ENCODE measurements at regions not wholly inside any gene's neighbourhood (a gene's known extent, or its start where the extent isn't known, plus 50 kb on each side); places are given as distances from the start of the nearest gene placed in this dataset.
A peak's percentile ranks its signal among the peaks of the same experiment; 100 is the strongest.

- DNase-seq, result no peak
Observed at GRCh38 chr4:123884922-123885321, 488.3 kb downstream of the SPRY1 start.

GRCh38 chr4:123889507-123889906 is 492.9 kb downstream of the SPRY1 start:
- peak; percentile 84 for DNase-seq

GRCh38 chr4:123890889-123891288 is 494.3 kb downstream of the SPRY1 start:
- DNase-seq, result no peak

- no peak for DNase-seq
Observed at GRCh38 chr4:123891881-123892280, 495.3 kb downstream of the SPRY1 start.

GRCh38 chr4:123892368-123892976 is 495.9 kb downstream of the SPRY1 start:
- no peak for DNase-seq

GRCh38 chr4:123893011-123893981 is 496.7 kb downstream of the SPRY1 start:
- DNase-seq, result peak; percentile 76

GRCh38 chr4:123896446-123897071 is 500.0 kb downstream of the SPRY1 start:
- DNase-seq, result peak; percentile 27

- DNase-seq, result no peak
Observed at GRCh38 chr4:123898946-123899666, 502.5 kb downstream of the SPRY1 start.

GRCh38 chr4:123904882-123905281 is 508.3 kb downstream of the SPRY1 start:
- no peak for DNase-seq

GRCh38 chr4:123913598-123913997 is 517.0 kb downstream of the SPRY1 start:
- no peak for DNase-seq

GRCh38 chr4:123916821-123917220 is 520.2 kb downstream of the SPRY1 start:
- no peak for DNase-seq

GRCh38 chr4:123919576-123920098 is 523.0 kb downstream of the SPRY1 start:
- no peak for DNase-seq

GRCh38 chr4:123921339-123921738 is 524.7 kb downstream of the SPRY1 start:
- peak; percentile 52 for DNase-seq

- no peak for DNase-seq
Observed at GRCh38 chr4:123922847-123923246, 526.3 kb downstream of the SPRY1 start.

GRCh38 chr4:123924536-123924935 is 527.9 kb downstream of the SPRY1 start:
- DNase-seq, result no peak

- DNase-seq, result no peak
Observed at GRCh38 chr4:123929565-123929964, 533.0 kb downstream of the SPRY1 start.

GRCh38 chr4:123930996-123931395 is 534.4 kb downstream of the SPRY1 start:
- no peak for DNase-seq

- DNase-seq, result peak; percentile 61
Observed at GRCh38 chr4:123934096-123934495, 537.5 kb downstream of the SPRY1 start.

- DNase-seq, result no peak
Observed at GRCh38 chr4:123936621-123937043, 540.0 kb downstream of the SPRY1 start.

GRCh38 chr4:123937581-123937980 is 541.0 kb downstream of the SPRY1 start:
- peak; percentile 72 for DNase-seq

- DNase-seq, result peak; percentile 70
Observed at GRCh38 chr4:123939621-123940020, 543.0 kb downstream of the SPRY1 start.

GRCh38 chr4:123940604-123941003 is 544.0 kb downstream of the SPRY1 start:
- no peak for DNase-seq

Measured in tongue (tissue), 1 donor.